ENCODE measurements at regions not wholly inside any gene's neighbourhood (a gene's known extent, or its start where the extent isn't known, plus 50 kb on each side); places are given as distances from the start of the nearest gene placed in this dataset.

GRCh38 chr9:134240361-134240760 lies 76.0 kb upstream of the RNU6ATAC start:
- Mint-ChIP-seq H3K27me3 (peaks cover 2 to 5% of the 10 kb centered on the region in 2 donors), H3K9me3 (peaks cover 0 to 2% (median 0%) of the 10 kb centered on the region in 8 donors), H3K4me1 (peaks cover 10 to 19% (median 14%) of the 10 kb centered on the region in 4 donors), H3K27ac (no peak overlapping the region), H3K4me3 (no peak overlapping the region), H3K36me3 (no peaks in the 10 kb centered on the region)
- ChIA-PET POLR2A (ENCODE audit: partially characterized antibody) (no interaction called here), CTCF (ENCODE audit: partially characterized antibody) (no interaction called here)
- peaks cover 11% of the 10 kb centered on the region for H3K4me1 ChIP-seq (ENCODE audit: insufficient read depth, low read length)
- H3K27me3 ChIP-seq (ENCODE audit: insufficient read depth, low read length), result no peaks in the 10 kb centered on the region
- H3K4me3 ChIP-seq (ENCODE audit: low read length in 2 of 2), result no peak overlapping the region
- H3K9me3 ChIP-seq (ENCODE audit: control insufficient read depth in 1 of 2, low read length in 2 of 2), result no peaks in the 10 kb centered on the region
- intact Hi-C loops (cut with micrococcal nuclease), result no loop called here
- H3K27ac ChIP-seq (ENCODE audit: low read depth, low read length), result no peak overlapping the region
- no peak for DNase-seq
- no peaks in the 10 kb centered on the region for H3K36me3 ChIP-seq (ENCODE audit: insufficient read depth, low read length)

DNA sequence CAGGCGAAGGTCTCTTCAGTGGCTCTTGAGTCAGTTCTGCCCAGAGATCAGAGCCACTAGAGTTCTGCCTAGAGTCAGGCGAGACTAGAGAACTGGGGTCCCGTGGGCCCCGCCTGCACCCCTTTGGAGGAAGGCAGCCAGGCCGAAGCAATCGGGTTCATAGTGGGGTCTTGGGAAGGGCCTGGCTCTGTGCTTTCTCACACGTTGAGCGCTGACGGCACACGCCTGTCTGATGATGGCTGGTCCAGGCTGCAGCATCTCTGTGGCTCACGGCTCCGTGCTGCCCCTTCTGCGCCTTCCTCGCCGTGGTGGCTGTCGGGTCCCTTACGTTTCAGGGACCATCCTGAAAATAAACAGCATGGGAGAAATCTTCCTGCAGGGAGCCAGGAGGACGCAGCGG lies 78.3 kb upstream of the RNU6ATAC start:
- Mint-ChIP-seq H3K27ac (peak overlapping the region in 2 of 7 donors; percentile 8 to 23), H3K4me3 (no peak overlapping the region), H3K36me3 (no peaks in the 10 kb centered on the region), H3K9me3 (peaks cover 0 to 13% (median 4%) of the 10 kb centered on the region in 8 donors), H3K4me1 (peaks cover 10 to 19% (median 14%) of the 10 kb centered on the region in 4 donors), H3K27me3 (peaks cover 2 to 5% of the 10 kb centered on the region in 2 donors)
- Histone ChIP-seq H3K4me3 (ENCODE audit: low read length in 2 of 2) (no peak overlapping the region), H3K36me3 (ENCODE audit: insufficient read depth, low read length) (no peaks in the 10 kb centered on the region), H3K27ac (ENCODE audit: low read depth, low read length) (no peak overlapping the region), H3K27me3 (ENCODE audit: insufficient read depth, low read length) (no peaks in the 10 kb centered on the region), H3K9me3 (ENCODE audit: control insufficient read depth in 1 of 2, low read length in 2 of 2) (no peaks in the 10 kb centered on the region), H3K4me1 (ENCODE audit: insufficient read depth, low read length) (peaks cover 11% of the 10 kb centered on the region)
- ChIA-PET POLR2A (ENCODE audit: partially characterized antibody) (no interaction called here), CTCF (ENCODE audit: partially characterized antibody) (no interaction called here)
- intact Hi-C loops (cut with micrococcal nuclease), result no loop called here
- DNase-seq, result no peak

DNA sequence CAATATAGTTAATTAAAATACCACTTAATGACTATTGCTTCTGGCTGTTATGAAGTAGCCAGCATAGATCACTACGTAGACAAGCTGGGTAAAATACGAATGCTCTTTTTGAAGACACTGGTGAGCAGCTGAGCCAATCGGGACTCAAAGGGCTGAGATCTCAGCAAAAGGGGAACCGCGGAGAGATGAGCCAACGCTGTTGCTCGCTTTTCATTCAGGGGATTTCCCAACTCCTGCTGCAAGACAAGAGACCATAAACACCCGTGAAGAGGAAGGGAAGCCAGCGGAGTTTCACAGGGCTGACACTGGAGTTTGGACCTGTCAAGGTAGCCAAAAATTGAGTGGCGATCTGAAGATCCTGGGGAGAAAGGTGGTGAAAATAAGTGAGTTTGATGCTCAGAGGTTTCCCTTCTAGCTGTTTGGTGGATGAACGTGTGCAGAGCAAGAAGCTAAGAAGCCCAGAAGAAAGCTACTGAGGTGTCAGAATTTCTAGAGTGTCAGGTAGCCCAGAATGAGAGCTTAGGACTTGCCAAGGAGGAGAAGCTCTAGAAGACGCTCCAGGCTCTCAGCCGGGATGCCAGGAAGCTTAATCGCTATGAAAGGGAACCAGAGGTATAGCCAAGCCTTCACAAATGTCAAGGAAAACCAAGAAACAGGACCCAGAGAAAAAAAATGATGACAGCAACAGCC lies 79.6 kb upstream of the RNU6ATAC start:
- Mint-ChIP-seq H3K27ac (peak overlapping the region in 6 of 7 donors; percentile 46 to 87 (median 69)), H3K4me1 (peaks cover 10 to 19% (median 14%) of the 10 kb centered on the region in 4 donors), H3K27me3 (peaks cover 2 to 3% of the 10 kb centered on the region in 2 donors), H3K36me3 (peaks cover 0 to 4% of the 10 kb centered on the region in 2 donors), H3K9me3 (peaks cover 0 to 22% (median 11%) of the 10 kb centered on the region in 8 donors), H3K4me3 (peak overlapping the region; percentile 21 to 77 (median 57))
- no peaks in the 10 kb centered on the region for H3K9me3 ChIP-seq (ENCODE audit: control insufficient read depth in 1 of 2, low read length in 2 of 2)
- H3K4me3 ChIP-seq (ENCODE audit: low read length in 2 of 2), result no peak overlapping the region
- no peak overlapping the region for H3K27ac ChIP-seq (ENCODE audit: low read depth, low read length)
- H3K36me3 ChIP-seq (ENCODE audit: insufficient read depth, low read length), result no peaks in the 10 kb centered on the region
- ChIA-PET POLR2A (ENCODE audit: partially characterized antibody) (no interaction called here), CTCF (ENCODE audit: partially characterized antibody) (interaction anchor here (1.6 kb wide), 1 partner anchor 73 kb away, joined by 4 read pairs; no protein-coding TSS in a partner anchor)
- H3K4me1 ChIP-seq (ENCODE audit: insufficient read depth, low read length), result peaks cover 11% of the 10 kb centered on the region
- intact Hi-C loops (cut with micrococcal nuclease), result no loop called here
- H3K27me3 ChIP-seq (ENCODE audit: insufficient read depth, low read length), result no peaks in the 10 kb centered on the region
- DNase-seq, result peak; percentile 22 to 60 (median 28)

DNA sequence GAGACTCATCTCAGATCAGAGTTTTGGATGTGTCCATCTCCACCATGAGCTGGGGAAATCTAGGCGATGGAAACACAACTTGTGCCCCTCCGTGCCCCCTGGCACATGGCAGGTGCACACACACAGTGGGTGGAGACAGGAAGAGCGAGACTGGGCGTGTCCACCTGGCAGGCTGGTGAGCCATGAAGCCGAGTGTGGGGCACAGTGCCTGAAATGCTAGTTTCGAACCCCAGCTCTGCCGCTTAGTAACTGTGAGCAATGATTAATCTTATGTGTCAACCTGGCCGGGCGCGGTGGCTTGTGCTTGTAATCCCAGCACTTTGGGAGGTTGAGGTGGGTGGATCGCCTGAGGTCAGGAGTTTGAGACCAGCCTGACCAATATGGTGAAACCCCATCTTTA lies 80.8 kb upstream of the RNU6ATAC start:
- intact Hi-C loops (cut with micrococcal nuclease), result no loop called here
- Mint-ChIP-seq H3K9me3 (peaks cover 0 to 27% (median 11%) of the 10 kb centered on the region in 8 donors), H3K4me3 (no peak overlapping the region), H3K27me3 (peaks cover 2 to 3% of the 10 kb centered on the region in 2 donors), H3K36me3 (peaks cover 0 to 4% of the 10 kb centered on the region in 2 donors), H3K4me1 (peaks cover 10 to 19% (median 14%) of the 10 kb centered on the region in 4 donors), H3K27ac (no peak overlapping the region)
- peaks cover 11% of the 10 kb centered on the region for H3K4me1 ChIP-seq (ENCODE audit: insufficient read depth, low read length)
- H3K4me3 ChIP-seq (ENCODE audit: low read length in 2 of 2), result no peak overlapping the region
- POLR2A ChIA-PET (ENCODE audit: partially characterized antibody), result no interaction called here
- no peaks in the 10 kb centered on the region for H3K36me3 ChIP-seq (ENCODE audit: insufficient read depth, low read length)
- no peak for DNase-seq
- no peaks in the 10 kb centered on the region for H3K27me3 ChIP-seq (ENCODE audit: insufficient read depth, low read length)
- no peaks in the 10 kb centered on the region for H3K9me3 ChIP-seq (ENCODE audit: control insufficient read depth in 1 of 2, low read length in 2 of 2)
- CTCF ChIA-PET (ENCODE audit: partially characterized antibody), result interaction anchor here (1.6 kb wide), 1 partner anchor 74 kb away, joined by 4 read pairs; no protein-coding TSS in a partner anchor
- H3K27ac ChIP-seq (ENCODE audit: low read depth, low read length), result no peak overlapping the region

DNA sequence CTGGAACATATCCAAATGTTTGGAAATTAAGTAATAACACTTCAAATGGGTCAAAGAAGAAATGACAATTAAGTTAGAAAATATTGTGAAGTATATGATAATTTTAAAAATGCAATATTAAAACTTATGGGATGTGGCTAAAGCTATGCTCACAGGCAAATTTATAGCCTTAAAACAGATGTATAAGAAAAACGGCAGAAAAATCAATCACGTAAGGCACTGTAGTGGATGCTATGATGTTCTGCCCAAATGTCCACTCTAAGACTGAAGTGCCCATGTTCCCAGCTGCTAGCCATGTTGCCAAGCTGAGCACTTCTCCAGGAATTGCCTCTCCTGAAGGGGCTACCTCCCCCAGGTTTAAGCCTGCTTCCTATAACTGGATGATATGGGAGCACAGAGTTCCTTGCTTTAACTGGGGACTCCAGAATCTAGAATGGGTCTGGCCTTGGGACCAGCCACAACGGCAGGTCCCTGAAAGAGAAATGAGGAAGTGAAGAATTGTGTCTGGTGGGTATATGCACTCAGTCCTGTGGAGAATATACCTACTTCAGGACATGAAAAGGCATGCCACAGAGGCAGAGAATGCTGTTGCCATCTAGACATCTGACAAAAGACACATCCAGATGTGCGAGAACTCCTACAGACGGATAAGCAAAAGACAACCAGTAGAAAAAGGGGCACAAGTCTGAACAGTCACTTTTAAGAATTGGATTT lies 78.2 kb upstream of the RXRA start:
- Histone ChIP-seq H3K36me3 (ENCODE audit: insufficient read depth, low read length) (no peaks in the 10 kb centered on the region), H3K4me3 (ENCODE audit: low read length in 2 of 2) (no peak overlapping the region), H3K27me3 (ENCODE audit: insufficient read depth, low read length) (no peaks in the 10 kb centered on the region), H3K9me3 (ENCODE audit: control insufficient read depth in 1 of 2, low read length in 2 of 2) (no peaks in the 10 kb centered on the region), H3K4me1 (ENCODE audit: insufficient read depth, low read length) (peaks cover 11% of the 10 kb centered on the region), H3K27ac (ENCODE audit: low read depth, low read length) (no peak overlapping the region)
- H3K27me3 Mint-ChIP-seq, result peaks cover 0 to 3% of the 10 kb centered on the region in 2 donors
- CTCF ChIA-PET (ENCODE audit: partially characterized antibody), result no interaction called here
- POLR2A ChIA-PET (ENCODE audit: partially characterized antibody), result no interaction called here
- H3K4me1 Mint-ChIP-seq, result peaks cover 8 to 12% (median 10%) of the 10 kb centered on the region in 4 donors
- H3K9me3 Mint-ChIP-seq, result peaks cover 0 to 27% (median 11%) of the 10 kb centered on the region in 8 donors
- no peak overlapping the region for H3K4me3 Mint-ChIP-seq
- H3K36me3 Mint-ChIP-seq, result peaks cover 0 to 4% of the 10 kb centered on the region in 2 donors
- intact Hi-C loops (cut with micrococcal nuclease), result no loop called here
- DNase-seq, result no peak
- no peak overlapping the region for H3K27ac Mint-ChIP-seq

DNA sequence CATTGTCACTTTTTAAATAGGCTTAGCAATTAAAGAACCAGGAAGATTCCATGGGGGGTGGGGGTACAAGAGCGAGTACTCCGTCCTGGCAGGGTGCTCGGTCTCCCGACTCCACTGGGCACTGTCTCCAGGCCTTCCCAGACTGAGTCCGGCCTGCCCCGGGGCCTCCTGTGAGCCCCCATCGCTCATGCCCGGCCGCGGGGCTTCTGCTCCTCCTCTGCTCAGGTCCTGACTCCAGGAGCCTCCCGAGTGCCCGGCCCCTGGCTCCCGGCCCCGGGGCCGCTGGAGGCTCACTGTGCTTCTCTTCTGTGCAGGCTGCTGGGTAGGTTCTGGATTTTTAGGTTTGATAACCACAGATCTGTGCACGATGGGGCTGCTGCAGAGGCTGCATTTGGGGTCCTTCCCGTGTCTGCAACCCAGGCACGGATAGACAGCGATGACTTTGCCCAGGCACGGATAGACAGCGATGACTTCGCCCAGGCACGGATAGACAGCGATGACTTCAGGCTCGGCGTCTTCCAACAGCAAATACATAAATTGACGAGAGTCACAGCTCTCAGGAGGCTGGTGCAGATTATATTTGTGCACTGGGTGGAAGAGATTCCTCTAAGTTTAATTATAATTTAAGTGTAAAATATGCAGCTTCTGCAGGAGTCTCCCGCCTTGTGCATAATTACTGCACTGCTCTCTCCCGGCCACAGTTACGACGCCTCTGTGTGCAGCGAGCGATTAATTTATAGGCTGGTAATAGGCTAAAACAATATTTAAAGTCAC lies 74.8 kb upstream of the RXRA start:
- Mint-ChIP-seq H3K36me3 (peaks cover 0 to 4% of the 10 kb centered on the region in 2 donors), H3K27me3 (no peaks in the 10 kb centered on the region), H3K4me1 (no peaks in the 10 kb centered on the region), H3K27ac (no peak overlapping the region), H3K4me3 (no peak overlapping the region), H3K9me3 (peaks cover 0 to 23% (median 11%) of the 10 kb centered on the region in 8 donors)
- Histone ChIP-seq H3K4me1 (ENCODE audit: insufficient read depth, low read length) (no peaks in the 10 kb centered on the region), H3K27me3 (ENCODE audit: insufficient read depth, low read length) (no peaks in the 10 kb centered on the region), H3K9me3 (ENCODE audit: control insufficient read depth in 1 of 2, low read length in 2 of 2) (no peaks in the 10 kb centered on the region), H3K36me3 (ENCODE audit: insufficient read depth, low read length) (no peaks in the 10 kb centered on the region), H3K4me3 (ENCODE audit: low read length in 2 of 2) (no peak overlapping the region), H3K27ac (ENCODE audit: low read depth, low read length) (no peak overlapping the region)
- CTCF ChIA-PET (ENCODE audit: partially characterized antibody), result no interaction called here
- DNase-seq, result no peak
- intact Hi-C loops (cut with micrococcal nuclease), result no loop called here
- POLR2A ChIA-PET (ENCODE audit: partially characterized antibody), result no interaction called here

All from CD4-positive, alpha-beta memory T cell (primary cell).